ENCODE measurements at regions not wholly inside any gene's neighbourhood (a gene's known extent, or its start where the extent isn't known, plus 50 kb on each side); places are given as distances from the start of the nearest gene placed in this dataset.

- H2BK120ac ChIP-seq (ENCODE audit: low read depth, low read length, poor library complexity, severe bottlenecking), result no peak overlapping the region
- no peak overlapping the region for H2AK5ac ChIP-seq (ENCODE audit: insufficient read length, low read length)
- H3K4me1 Mint-ChIP-seq, result peaks cover 3 to 6% of the 10 kb centered on the region in 2 experiments; a peak in 2 of 4 replicates
- H3K23me2 ChIP-seq (ENCODE audit: insufficient read length, low read depth, low read length, poor library complexity, severe bottlenecking), result no peaks in the 10 kb centered on the region
- H2BK15ac ChIP-seq (ENCODE audit: low read depth, low read length), result no peak overlapping the region
- no peak overlapping the region for H4K91ac ChIP-seq (ENCODE audit: insufficient read length, low read depth, low read length)
- TF ChIP-seq CTCF (conservative IDR thresholded peaks at IDR 0.05), result no peak
- H4K5ac ChIP-seq (ENCODE audit: insufficient read length, low read depth, low read length), result no peak overlapping the region
- no peak overlapping the region for H3K14ac ChIP-seq (ENCODE audit: insufficient read depth, low read length)
- H3K9ac ChIP-seq (ENCODE audit: extremely low read depth, insufficient read length, low read length), result no peak overlapping the region
- no CpG with 5 or more reads among the region's 5 CpGs for WGBS (ENCODE audit: extremely low coverage, insufficient read length, low lambda C conversion rate)
- DNase-seq, result no peak
- no peaks in the 10 kb centered on the region for H3K36me3 Mint-ChIP-seq (ENCODE audit: insufficient read depth in 1 of 3, low read depth in 3 of 3)
- no peaks in the 10 kb centered on the region; the same call in 1 of the 2 replicates for H3K4me1 ChIP-seq (ENCODE audit: insufficient read depth, low read length)
- no peaks in the 10 kb centered on the region for H3K27me3 Mint-ChIP-seq (ENCODE audit: low read depth)
- H3K4me3 Mint-ChIP-seq, result no peak overlapping the region
- no peak overlapping the region for H3K27ac ChIP-seq (ENCODE audit: insufficient read length, low read depth, low read length)
- H2AFZ ChIP-seq (ENCODE audit: low read length), result no peak overlapping the region
- no peak overlapping the region for H3K18ac ChIP-seq (ENCODE audit: insufficient read length, low read depth, low read length)
- no peaks in the 10 kb centered on the region for H3K9me3 Mint-ChIP-seq
- H4K8ac ChIP-seq (replicated peaks; ENCODE audit: insufficient read length, low read depth, low read length), result no peak overlapping the region
- H2BK12ac ChIP-seq (ENCODE audit: insufficient read length, low read depth, low read length), result no peak overlapping the region
- no peaks in the 10 kb centered on the region for H3K9me3 ChIP-seq (ENCODE audit: control insufficient read depth, low read depth, low read length)
- H3K27ac Mint-ChIP-seq, result peak overlapping the region in 2 of 3 experiments; percentile 11 to 77; a peak in 2 of 7 replicates
- H3K4me2 ChIP-seq (ENCODE audit: insufficient read depth, insufficient read length, low read length), result no peak overlapping the region
- no peak overlapping the region for H3T11ph ChIP-seq (ENCODE audit: low read length)
- no peaks in the 10 kb centered on the region for H3K79me1 ChIP-seq (ENCODE audit: insufficient read depth, low read depth, low read length, poor library complexity, severe bottlenecking)
- no peak overlapping the region for H2BK20ac ChIP-seq (ENCODE audit: low read depth, low read length, poor library complexity, severe bottlenecking)
- no peak overlapping the region for H2BK5ac ChIP-seq (ENCODE audit: insufficient read length, low read length)
- no peaks in the 10 kb centered on the region for H3K79me2 ChIP-seq (ENCODE audit: insufficient read depth, low read length)
- no peak overlapping the region for H3K23ac ChIP-seq (ENCODE audit: insufficient read length, low read depth, low read length)
- no peak overlapping the region for H3K56ac ChIP-seq (ENCODE audit: insufficient read length, low read depth, low read length)
- no peaks in the 10 kb centered on the region for H3K27me3 ChIP-seq (ENCODE audit: insufficient read depth, low read length)
- H4K20me1 ChIP-seq (ENCODE audit: control insufficient read depth, insufficient read depth, insufficient read length), result no peaks in the 10 kb centered on the region
- H3K4ac ChIP-seq (ENCODE audit: low read depth, low read length), result no peak overlapping the region
Observed at GRCh38 chr2:55099878-55100820, 49.9 kb upstream of the RTN4 start.
